Activated CD8-positive, alpha-beta memory T cell treated with anti-CD3 and anti-CD28 coated beads, Interleukin-2, amount 50 U/mL, for 4 hours (primary cell): ENCODE measurements at regions not wholly inside any gene's neighbourhood (a gene's known extent, or its start where the extent isn't known, plus 50 kb on each side); places are given as distances from the start of the nearest gene placed in this dataset.
"Not testable (repeated sequence)": the region's sequence is repeated elsewhere in the genome, so short reads cannot be mapped to it uniquely, and the experiment has no call there.

Source experiments
- DNase-seq: peaks from one replicate; pipeline ENCODE4 v3.0.0-alpha.2; 2020

DNA sequence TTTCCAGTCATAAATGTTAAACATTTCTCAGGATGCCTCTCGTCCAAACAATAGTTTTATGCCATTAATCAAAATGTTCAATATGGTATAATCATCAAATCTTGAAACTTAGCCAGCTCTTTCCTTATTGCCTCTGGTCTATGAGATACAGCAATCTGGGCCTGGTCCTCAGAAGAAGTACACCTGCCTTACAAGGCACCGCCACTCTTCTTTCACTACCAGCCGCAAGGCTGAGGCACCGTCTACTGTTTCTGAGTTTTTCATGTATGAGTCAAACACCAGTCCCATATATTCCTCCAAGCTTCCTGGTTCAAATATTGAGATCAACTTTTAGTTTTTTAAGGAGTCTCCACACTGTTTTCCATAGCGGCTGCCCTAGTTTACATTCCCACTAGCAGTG, 600.6 kb upstream of the FAT3 start:
- DNase-seq, result no peak

DNA sequence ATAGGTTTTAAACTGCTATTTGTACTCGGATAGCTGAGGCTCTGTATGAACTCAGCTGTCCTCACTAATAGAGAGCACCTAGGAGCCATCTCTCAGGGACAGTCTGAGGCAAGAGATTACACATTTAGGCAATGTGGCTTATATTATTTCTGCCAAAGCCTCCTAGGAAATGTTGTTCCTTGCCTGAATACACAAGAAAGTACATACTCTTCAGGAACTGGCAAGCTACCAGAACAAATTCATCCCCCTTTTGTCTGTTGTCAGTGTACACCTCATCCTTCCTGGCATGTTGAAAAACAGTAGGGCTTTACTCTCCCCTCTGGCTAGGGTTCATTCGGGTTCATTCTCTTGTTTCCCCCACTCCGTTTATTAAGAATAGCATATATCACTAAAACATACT, 615.9 kb upstream of the FAT3 start:
- no peak for DNase-seq

DNA sequence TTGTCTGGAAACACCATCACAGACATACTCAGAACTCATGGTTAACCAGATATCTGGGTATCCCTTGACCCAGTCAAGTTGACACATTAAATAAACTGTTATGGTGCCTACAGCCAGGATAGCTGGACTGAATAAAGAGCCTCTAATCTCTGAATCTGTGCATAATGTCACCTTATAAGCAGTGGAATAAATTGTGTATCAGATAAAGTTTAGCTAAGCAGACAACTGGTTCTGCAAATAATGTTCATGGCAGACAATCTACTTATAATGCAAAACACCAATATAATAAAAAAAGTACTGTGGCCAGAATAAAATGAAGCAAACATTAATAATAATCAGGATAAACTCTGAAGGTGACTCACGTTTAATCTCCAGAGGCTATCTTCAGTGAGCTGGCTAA, 628.5 kb upstream of the FAT3 start:
- DNase-seq, result no peak

DNA sequence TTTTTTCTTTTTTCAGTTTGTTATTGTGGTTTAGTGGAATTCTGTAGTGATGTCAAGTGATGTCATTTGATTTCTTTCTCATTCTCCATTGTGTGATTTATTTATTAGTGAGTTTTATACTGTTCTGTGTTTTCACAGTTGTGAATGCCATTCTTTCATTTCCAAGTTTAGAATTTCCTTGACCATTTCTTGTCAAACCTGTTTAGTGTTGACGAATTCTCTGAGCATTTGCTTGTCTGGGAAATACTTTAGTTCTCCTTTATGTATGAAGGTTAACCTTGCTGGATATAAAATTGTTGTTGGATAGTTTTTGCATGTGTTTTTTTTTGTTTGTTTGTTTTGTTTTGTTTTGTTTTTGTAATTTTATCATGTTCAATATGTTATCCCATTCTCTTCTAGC, 633.6 kb upstream of the FAT3 start:
- DNase-seq, result no peak

DNA sequence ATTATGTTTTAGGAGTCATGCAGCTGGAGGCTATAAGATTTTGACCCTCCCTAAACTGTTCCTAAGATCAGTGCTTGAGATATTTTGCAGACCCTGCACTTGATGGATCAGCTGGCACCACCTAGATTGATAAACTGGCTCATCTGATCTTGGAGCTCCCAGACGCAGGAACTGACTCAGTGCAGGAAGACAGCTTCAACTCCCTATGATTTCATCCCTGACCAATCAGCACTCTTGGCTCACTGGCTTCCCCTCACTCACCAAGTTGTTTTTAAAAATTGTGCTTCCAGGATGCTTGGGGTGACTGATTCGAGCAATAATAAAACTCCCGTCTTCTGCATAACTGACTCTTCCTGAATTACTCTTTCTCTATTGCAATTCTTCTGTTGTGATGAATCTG, 637.5 kb upstream of the FAT3 start:
- DNase-seq, result no peak

DNA sequence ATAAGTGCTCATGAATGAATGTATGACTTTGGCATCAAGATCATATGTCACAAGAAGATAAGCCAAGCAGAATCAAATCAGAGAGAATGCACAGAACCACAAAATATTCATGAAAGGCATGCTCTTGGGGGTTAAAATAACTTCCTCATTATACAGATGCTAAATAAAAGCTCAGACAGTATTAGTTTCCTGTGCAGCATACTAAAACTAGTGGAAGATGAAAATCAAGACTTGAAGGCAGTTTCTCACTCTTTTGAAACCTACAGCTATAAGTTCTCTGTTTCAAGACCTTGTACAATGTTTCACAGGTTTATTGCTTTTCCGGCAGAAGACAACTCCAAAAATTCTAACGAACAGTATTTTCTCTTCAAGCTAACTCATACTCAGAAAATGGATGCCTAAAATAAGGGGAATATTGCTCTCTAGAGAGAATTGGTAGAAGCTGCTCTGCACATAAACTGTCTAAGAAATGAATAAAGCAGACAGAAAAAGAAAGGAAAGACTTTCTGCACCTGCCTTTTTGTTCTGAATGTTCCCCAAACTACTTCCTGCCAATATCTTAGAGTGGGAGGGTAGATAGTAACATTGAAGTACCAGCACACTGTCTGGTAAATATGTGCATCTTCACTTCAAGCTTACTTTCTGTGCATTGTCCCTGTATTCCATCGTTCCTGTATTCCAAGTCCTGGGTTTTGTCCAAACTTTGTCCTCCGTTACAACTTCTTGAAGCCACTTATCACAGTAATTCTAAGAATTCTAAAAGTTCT, 639.4 kb upstream of the FAT3 start:
- no peak for DNase-seq

DNA sequence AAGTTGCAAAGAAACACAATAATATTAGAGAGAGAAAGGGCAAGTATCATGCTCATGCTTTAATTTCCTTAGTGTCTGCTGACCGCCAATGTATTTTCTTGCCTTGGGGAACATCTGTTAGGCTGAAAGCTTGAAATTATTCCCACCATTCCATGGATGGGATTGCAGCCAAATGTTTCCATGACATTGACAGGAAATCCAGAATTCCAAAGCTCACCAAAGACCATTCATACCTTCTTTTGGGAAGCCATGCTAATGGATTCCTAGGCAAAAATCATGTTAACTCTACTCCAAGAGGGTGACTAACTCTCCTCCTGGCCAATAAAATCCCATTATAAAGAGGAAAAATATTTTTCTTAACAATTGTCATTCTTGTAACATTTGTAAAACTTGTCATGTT, 661.4 kb upstream of the FAT3 start:
- no peak for DNase-seq

DNA sequence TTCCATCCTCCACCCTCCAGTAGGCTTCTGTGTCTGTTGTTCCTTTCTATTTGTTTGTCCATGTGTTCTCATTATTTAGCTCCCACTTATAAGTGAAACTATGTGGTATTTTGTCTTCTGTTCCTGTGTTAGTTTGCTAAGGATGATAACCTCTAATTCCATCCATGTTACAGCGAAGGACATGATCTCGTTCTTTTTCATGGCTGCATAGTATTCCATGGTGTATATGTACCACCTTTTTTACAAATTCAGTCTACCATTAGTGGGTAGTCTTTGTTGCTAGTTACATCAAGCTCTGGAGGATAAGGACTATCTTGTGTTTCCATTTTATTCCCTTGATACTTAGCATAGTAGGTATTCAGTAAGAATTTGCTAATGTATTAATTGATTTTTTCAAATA, 664.2 kb upstream of the FAT3 start:
- DNase-seq, result no peak

DNA sequence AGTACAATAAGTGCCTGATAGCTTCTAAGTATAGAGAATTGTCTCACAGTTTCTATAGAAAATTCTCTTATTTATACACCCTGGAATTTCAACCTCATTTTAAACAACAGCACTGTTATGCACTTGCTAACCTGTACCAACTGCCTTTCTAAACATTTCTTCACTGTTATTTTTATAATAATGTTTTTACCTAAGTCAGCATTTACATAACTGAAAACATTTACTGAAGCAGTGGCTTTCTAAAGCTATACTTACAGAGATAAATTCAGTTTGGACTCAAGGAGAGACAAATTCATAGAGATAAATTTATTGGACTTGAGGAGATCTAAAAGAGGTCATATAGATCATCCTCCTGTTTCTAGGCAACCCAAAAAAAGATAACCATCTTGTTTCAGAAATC, 686.6 kb upstream of the FAT3 start:
- no peak for DNase-seq

DNA sequence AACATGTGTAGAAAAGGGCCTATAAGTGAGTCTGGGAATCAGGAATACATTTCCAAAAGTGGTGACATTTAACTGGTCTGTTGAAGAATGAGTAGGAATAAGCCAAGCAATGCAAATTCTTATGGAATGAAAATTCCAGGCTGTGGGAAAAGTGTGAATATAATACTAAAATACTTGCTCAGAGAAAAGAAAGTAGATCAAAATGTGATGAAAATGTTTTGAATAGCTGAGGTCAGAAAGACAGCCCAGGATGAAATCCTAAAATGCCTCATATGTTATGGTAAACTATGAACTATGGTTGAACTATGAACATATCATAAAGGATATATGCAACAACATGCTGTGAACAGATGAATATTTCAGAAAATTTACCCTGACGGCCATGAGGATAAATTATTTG, 688.3 kb upstream of the FAT3 start:
- DNase-seq, result no peak

DNA sequence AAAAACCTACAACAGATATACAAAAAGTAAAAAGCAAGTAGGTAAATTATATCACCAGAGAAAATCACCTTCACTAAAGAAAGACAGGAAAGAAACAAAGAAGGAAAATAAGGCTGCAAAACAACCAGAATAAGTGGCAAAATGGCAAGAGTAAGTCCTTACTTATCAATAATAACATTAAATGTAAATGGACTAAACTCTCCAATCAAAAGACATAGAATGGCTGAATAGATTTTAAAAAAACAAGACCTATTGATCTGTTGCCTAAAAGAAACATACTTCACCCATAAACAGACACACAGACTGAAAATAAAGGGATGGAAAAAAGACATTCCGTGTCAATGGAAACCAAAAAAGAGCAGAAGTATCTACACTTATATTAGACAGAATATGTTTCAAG, 695.7 kb upstream of the FAT3 start:
- DNase-seq, result no peak

DNA sequence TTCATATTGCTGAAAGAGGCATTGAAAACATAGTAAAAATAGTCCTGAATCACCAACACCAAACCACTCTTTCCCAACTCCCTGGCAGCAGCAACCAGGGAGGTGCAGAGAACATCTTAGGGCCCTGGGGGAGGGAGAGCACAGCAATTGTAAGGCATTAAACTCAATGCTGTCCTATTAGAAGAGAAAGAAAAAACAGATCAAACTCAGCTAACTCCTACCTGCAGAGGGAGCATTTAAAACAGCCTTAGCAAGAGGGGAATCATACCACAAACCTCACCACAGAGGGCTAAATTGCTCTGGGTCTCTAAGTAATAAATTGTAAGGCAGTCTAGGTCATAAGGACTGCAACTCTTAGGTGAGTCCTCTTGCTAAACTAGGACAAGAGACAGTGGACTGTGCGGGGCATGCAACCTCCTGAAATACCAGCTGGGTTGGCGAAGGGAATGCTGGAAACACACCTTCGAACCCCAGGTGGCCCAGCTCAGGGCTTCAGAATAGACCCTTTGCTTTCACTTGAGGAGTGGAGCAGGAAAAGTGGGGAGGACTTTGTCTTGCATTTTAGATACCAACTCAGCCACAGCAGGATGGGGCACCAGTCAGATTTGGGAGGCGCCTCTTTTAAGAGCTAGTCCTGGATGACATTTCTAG, 697.1 kb upstream of the FAT3 start:
- no peak for DNase-seq

DNA sequence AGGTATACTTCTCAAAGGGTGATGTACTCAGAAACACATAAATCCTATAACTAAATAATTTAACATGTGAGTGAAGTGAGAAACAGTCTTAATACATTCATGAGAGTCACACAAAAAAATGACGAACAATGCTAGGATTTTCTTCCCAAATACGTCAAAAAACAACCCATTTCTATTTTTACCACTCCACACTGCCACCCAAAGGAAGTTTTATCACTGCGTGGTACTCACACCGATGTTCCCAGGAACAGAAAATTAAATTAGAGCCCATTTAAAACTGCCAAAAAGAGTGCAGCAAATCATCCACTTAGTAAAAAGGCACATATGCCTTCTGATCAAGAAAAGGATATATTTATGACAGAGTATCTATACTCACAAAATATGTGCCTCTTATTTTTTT, 710.9 kb upstream of the FAT3 start:
- DNase-seq, result no peak

DNA sequence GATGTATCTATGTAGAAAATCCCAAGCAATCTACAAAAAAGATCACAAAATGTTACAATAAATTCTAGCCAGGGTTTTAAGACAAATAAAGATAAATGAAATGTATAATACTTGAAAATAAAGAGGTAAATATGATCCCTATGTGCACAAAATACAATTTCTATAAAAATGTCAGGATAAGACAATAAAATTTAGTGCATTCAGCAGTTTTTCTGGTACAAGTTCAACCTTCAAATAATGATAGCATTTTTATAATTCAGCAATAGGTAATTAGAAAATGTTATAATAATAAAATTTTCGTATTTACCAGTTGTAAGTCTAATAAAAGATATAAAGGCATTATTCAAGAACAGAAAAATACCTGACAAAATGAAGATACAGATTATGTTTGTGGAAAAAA, 726.8 kb upstream of the FAT3 start:
- DNase-seq, result no peak

DNA sequence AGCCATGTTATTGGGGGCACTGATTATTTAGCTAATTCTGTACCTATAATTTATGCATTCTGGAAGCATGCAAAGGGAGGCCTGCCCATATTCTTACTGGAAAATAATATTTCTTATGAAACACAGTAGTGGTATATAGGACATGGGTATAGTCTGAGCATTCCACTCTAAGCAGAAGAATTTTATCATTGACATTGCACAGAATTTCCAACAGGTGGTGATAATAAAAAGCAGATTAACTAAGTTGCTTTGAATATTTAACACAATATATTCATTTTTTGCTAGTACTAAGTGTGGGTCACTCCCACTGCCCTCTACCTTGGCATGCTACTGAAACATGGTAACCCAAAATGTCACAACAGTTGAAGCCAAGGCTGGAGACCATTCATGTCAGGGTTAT, 728.8 kb upstream of the FAT3 start:
- no peak for DNase-seq

DNA sequence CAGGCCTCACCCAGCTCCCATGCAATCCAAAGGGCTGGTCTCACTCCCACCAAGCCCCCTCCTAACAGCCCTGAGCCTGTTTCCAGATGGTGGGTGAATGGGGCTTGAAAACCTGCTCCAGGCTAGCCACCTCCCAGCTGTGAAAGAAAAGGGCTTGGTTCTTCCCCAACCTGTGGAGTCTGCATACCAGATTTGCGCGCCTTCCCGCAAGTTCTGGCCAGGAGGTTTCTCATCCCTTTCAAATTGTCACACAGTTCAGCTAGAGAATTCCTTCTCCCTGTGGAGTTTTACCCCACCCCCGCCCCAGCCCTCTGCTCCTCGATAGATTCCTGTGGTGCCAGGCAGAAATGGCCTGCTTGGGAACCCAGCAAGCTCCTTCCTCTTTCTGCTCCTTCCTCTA, 734.6 kb upstream of the FAT3 start:
- no peak for DNase-seq

DNA sequence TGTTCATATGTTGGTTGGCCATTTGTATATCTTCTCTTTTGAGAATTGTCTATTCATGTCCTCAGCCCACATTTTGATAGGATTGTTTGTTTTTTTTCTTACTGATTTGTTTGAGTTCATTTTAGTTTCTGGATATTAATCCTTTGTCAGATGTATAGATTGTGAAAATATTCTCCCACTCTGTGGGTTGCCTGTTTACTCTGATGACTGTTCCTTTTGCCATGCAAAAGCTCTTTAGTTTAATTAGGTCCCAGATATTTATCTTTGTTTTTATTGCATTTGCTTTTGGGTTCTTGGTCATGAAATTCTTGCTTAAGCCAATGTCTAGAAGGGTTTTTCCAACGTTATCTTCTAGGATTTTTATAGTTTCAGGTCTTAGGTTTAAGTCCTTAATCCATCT, 740.7 kb upstream of the FAT3 start:
- DNase-seq, result not testable (repeated sequence)

DNA sequence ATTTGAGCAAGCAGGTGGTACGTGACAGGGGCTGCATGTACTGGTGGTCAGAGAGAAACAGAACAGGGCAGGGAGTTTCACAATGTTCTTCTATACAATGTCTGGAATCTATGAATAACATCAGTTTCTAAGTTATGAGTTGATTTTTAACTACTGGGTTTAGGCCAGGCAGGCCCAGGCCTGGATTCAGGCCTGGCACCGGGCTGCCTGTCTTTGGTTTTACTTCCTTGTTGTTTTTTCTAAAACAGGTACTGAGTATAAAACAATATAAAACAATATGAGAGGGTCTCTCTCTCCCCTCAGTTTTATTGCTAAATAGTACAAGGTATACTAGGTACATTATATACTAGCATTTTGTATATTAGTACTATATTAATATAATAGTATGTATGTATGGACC, 742.7 kb upstream of the FAT3 start:
- DNase-seq, result not testable (repeated sequence)

DNA sequence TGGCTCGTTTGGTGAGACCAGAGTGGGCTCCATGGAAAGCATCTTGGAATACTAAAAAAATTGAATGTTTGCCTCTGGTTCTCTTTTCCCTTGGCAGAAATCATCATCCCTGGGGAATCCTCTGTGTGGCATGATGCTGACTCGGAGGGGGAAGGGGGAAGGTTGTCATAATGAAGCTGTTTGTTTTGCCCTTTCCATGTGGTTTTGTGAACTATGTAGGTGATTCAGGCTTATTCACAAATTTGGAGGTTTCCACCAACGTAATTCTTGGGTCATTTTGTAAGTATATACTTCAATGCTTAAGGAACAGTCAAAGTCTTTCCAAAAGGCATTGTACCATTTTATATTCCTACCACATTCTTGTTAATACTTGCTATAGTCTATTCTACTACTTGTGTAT, 754.0 kb upstream of the FAT3 start:
- DNase-seq, result no peak

DNA sequence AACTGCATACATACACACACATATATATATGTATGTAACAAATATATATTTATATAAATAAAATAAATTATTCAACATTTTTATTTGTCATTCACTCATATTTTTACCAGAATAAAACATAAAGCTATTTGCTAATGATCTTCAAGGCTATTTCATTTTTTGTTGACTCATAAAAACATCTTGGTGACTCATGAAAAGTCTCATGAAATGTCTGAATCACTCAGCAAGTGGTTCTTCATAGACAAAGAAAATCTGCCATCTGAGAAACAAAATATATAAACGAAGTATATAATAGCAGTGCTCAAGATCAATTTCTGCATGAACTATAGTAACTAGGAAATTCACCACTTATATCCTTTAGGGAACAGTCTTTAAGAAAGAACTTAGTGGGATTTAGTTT, 764.8 kb upstream of the FAT3 start:
- no peak for DNase-seq

DNA sequence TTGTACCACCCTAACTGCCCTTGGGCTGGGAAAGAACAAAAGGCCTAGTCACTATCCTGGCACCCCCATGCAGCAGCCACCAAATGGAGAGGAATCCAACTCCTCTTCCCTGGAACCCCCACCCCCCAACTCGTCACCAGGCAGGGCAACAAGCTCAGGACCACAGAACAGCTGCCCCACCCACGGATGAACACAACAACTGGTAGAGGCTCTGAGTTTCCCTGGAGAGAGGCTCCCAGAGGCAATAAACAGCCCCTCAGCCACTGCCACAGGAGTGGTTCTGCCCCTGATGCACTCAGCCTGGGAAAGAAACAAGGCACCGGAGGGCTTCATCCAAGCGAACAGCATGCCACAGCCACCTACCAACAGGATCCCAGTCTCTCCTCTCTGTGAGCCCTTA, 778.4 kb upstream of the FAT3 start:
- no peak for DNase-seq

DNA sequence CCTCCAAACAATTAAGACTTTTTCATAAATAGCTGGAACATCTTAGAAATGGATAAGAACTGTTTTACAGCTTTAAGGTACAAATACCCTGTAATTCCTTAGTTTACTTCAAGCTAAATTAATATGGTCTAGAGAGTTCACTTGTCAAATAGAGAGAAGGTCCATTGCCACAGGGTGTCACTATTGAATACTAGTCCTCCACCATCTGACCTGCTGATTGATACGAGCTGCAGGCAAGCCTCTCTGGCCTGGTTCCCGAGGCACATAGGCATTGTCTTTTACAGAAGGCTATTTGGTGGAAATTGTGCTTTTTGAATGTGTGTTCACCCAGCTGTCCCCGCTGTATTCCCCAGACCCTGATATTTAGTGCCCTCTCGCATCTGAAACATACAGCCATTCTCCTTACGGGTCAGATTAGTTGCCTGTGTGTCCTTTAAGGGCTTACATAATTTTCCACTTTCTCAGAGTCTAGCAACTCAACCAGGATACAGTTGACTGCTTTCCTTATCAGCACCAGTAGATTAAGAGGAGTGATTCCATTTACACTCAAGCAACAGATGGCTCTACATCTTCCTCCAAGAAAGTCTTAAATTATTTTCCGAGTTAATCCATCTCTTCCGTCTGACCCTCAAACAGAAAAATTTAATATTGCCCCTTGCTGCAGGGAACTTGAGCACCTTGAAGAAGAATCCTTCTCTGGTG, 788.8 kb upstream of the FAT3 start:
- no peak for DNase-seq

DNA sequence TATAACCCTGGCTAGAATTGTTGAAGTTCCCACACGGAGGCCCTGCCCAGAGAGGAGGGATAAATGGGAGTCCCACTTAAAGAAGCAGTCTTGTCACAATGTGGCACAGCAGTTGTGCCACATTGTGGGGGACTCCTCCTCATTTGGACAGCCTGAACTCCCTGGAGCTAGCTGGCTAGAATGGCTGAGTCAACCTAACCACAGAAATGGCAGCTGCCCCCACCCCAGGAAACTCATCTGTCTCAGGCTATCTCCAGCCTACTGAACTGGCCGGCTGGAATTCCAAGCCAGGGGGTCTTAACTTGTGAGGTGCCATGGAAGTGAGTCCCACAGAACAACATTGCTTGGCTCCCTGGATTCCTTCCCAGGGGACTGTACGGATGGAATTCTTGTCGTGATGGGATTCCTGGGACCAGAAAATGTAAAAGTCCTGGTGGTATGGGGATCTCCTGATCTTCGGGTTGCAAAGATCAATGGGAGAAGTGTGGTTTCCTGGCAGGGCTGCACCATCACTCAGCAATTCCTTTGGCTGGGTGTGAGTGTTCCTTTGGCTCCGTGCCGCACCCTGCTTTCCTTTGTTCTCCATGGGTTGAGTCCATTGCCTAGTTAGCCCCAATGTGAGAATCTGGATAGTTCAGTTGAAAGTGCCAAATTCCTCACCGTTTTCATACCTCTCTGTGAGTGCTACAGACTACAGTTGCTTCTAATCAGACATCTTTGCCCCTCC, 791.2 kb upstream of the FAT3 start:
- no peak for DNase-seq

DNA sequence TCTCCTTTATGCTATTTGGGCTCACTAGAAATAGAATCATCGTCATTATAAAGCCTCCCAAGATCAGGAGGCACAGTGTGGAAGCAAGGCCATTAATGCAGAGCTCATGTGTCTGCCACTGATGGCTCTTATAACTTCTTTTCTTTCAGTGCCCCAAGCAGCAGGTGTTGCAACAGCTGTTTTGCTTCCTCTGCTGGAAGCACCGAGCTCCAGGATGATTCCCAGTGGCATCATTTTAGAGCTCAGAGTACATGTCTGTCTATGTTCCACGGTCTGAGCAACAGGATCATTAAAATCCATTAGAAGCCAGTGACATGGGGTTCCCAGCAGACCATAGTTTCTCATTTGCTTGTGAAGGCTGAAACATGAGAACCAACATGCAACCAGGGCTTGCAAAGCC, 803.0 kb upstream of the FAT3 start:
- DNase-seq, result no peak
